Activated gamma-delta T cell treated with Interleukin-2 at 50 U/mL for 16 hours (primary cell): ENCODE measurements at regions not wholly inside any gene's neighbourhood (a gene's known extent, or its start where the extent isn't known, plus 50 kb on each side); places are given as distances from the start of the nearest gene placed in this dataset.
"Not testable (repeated sequence)": the region's sequence is repeated elsewhere in the genome, so short reads cannot be mapped to it uniquely, and the experiment has no call there.

Source experiments
- DNase-seq: peaks from one replicate; pipeline ENCODE4 v3.0.0-alpha.2; 2020

- no peak for DNase-seq
Observed at GRCh38 chr3:159669766-159670165, 318.9 kb upstream of the IL12A start.

- no peak for DNase-seq
Observed at GRCh38 chr3:159672728-159673688, 315.6 kb upstream of the IL12A start.

GRCh38 chr3:159674583-159674982 lies 314.1 kb upstream of the IL12A start:
- DNase-seq, result no peak

GRCh38 chr3:159675285-159675684 lies 313.4 kb upstream of the IL12A start:
- DNase-seq, result no peak

GRCh38 chr3:159679900-159680299 lies 308.7 kb upstream of the IL12A start:
- no peak for DNase-seq

GRCh38 chr3:159681717-159682116 lies 306.9 kb upstream of the IL12A start:
- not testable (repeated sequence) for DNase-seq

GRCh38 chr3:159685801-159686200 lies 302.8 kb upstream of the IL12A start:
- DNase-seq, result no peak

- DNase-seq, result no peak
Observed at GRCh38 chr3:159693226-159693625, 295.4 kb upstream of the IL12A start.

GRCh38 chr3:159711560-159712333 lies 276.9 kb upstream of the IL12A start:
- no peak for DNase-seq

GRCh38 chr3:159721324-159721723 lies 267.3 kb upstream of the IL12A start:
- DNase-seq, result no peak

GRCh38 chr3:159723295-159723694 lies 265.3 kb upstream of the IL12A start:
- DNase-seq, result no peak

GRCh38 chr3:159724627-159725026 lies 264.0 kb upstream of the IL12A start:
- no peak for DNase-seq

GRCh38 chr3:159726231-159726964 lies 262.2 kb upstream of the IL12A start:
- no peak for DNase-seq

GRCh38 chr3:159727506-159727905 lies 261.1 kb upstream of the IL12A start:
- no peak for DNase-seq

- DNase-seq, result no peak
Observed at GRCh38 chr3:159731254-159731653, 257.4 kb upstream of the IL12A start.

GRCh38 chr3:159732172-159733111 lies 256.2 kb upstream of the IL12A start:
- DNase-seq, result no peak

- no peak for DNase-seq
Observed at GRCh38 chr3:159733194-159733860, 255.3 kb upstream of the IL12A start.

- no peak for DNase-seq
Observed at GRCh38 chr3:159734681-159735080, 254.0 kb upstream of the IL12A start.

GRCh38 chr3:159739166-159739565 lies 249.5 kb upstream of the IL12A start:
- no peak for DNase-seq

- DNase-seq, result no peak
Observed at GRCh38 chr3:159739969-159740368, 248.7 kb upstream of the IL12A start.

- DNase-seq, result no peak
Observed at GRCh38 chr3:159741281-159741680, 247.4 kb upstream of the IL12A start.
